HG03565 (cell line): ENCODE measurements at regions not wholly inside any gene's neighbourhood (a gene's known extent, or its start where the extent isn't known, plus 50 kb on each side); places are given as distances from the start of the nearest gene placed in this dataset.
"Not testable (repeated sequence)": the region's sequence is repeated elsewhere in the genome, so short reads cannot be mapped to it uniquely, and the experiment has no call there.

ENCODE experiments used
- ATAC-seq: cut with Tn5 transposase; IDR thresholded peaks from one replicate; pipeline ENCODE4 v1.9.1; 2021; ENCODE audit warnings: mild to moderate bottlenecking, moderate library complexity; ENCODE audit not compliant: unreplicated experiment

DNA sequence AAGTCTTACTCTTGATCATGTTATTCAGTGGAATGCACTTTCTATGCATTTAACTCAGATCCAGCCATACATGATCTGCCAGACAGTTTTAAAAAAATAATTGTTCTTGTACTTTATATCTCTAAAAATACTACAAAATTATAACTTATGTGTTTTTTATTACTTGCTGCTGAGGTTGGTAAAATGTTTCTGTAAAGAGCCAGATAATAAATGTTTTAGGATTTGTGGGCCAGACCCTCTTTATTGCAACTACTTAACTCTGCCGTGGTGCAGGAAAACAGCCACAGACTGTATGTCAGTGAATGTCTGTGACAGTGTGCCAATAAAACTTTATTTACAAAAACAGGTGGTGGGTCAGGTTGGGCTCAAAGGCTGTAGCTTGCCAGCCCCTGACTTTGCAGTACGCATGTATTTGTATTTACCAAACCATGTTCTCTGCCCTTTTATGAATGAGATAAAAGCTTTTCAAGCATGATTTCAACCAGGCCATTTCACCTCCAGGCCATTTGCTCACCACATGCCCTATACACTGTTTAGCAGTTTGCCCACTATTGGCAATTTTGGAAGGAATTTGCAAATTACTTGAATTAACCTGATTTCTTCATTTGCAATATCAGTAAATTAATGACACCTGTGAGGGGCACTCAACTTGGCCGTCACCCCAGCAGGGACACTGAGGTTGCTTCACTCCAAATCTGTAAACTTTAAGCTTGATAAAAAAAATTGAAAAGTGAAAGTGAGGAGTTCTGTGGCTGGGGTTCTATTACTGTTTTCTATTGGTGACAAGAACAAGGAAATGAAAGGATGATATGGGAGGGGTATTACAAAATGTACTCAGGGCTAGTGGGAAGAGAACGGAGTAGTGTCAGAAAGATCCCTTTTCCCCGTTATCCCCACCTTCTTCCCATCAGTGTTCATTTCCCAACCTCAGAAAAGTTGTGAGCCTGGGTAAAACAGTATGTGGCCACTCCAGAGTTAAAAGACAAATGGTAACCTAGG is 133.4 kb downstream of the CEBPB start:
- ATAC-seq, result no peak

DNA sequence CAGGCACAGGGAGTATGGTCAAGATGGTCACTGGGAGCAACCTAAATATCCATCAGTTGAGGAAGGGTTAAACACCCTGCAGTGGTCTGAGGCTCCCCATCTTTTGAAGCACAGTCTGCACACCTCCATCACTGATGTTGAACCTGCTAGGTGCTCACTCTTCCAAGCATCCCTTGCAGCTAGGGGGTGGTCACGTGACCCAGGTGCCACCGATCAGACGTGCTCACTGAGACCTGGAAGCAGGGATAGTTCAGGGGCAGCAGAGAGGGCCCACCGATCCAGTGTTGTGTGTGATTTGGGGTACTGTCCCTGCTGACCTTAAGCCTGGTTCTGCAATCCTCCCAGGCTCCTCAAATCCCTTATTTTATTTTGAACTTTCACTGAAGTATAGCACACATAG is 134.6 kb downstream of the CEBPB start:
- no peak for ATAC-seq

DNA sequence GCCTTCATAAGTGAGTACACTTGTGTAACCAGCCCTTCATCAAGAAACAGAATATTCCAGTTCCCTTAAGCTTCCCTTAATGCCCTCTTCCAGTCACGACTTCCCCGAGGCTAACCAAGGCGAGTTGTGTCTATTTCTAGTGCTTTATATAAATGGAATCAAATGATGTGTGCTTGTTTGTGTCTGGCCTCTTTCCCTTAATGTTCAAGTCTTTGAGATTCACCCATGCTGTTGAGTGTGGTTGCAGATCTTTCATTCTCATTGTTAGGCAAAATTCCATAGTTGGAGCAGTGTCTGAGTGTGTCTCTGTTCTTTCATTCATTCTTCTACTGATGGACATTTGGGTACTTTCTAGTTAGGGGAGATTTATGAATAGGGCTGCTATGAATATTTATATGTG is 135.0 kb downstream of the CEBPB start:
- no peak for ATAC-seq

DNA sequence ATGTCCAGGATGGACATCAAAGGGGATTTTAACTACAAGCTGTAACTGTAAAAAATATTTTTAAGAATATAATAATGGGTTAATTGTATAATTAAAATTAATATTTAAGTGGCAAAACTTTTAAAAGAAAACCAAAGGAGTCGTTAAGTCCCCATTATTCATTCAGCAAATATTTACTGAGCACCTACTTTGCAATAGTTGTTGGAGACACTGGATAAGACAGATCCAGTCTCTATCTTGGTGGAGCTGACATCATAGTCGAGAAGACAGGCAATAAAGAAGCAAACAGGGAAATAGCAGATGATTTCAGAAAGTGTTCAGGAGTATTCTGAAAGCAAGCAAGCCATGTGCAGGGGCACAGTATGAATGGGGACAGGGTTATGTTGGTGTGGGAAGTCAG is 137.0 kb downstream of the CEBPB start:
- ATAC-seq, result no peak

DNA sequence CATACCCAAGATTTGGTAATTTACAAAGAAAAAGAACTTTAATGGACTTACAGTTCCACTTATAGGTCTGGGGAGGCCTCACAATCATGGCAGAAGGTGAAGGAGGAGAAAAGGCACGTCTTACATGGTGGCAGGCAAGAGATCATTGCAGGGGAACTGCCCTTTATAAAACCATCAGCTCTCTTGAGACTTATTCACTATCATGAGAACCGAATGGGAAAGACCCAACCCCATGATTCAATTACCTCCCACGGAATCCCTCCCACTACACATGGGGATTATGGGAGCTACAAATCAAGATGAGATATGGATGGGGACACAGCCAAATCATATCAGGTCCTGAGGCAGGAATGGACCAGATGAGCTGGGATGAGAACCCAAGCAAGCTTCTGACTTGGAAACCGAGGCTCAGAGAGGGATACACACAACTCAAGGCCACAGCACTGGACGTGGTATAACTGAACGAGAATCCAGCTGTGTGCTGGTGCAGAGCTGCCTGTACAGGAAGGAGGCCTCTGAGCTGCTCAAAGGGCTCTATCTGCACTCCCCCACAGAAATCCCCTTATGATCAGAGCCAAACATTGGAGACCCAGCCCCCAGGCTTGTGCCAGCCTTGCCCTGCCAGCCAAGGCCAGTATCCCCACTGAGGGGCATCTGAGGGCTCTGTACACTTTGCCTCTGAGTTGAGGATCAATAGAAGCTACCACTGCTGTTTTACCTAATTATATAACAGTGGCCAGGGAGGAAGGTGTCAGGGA is 137.8 kb downstream of the CEBPB start:
- ATAC-seq, result no peak

DNA sequence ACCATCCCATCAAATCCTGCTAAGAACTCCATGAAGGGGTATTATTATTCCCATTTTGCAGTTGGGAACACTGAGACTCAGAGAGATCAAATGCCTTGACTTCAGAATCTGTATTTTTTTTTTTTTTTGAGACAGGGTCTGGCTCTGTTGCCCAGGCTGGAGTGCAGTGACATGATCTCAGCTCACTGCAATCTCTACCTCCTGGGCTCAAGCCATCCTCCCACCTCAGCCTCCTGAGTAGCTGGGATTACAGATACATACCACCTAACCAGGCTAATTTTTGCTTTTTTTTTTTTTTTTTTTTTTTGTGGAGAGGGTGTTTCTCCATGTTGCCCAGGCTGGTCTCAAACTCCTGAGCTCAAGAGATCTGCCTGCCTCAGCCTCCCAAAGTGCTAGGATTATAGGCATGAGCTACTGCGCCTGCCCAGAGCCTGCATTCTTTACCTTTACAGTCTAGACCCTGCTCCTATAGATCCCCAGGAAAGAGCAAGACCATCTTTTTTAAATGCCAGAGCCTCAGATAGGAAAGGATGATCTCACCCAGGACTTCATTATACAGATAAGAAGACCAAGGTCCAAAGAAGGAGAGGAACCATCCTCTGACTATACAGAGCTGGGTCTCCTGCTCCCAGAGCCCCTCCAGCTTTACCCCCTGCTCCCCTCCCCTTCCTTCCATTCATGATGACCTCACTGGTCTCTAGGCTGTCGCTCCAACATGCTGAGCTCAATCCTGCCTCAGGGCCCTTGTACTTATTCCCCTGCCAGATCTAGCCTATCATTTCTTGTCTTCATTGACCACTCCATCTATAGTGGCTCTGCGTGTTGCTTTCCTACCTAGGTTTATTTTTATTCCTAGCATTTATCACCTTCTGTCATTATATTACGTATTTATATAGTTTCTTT is 138.6 kb downstream of the CEBPB start:
- no peak for ATAC-seq

DNA sequence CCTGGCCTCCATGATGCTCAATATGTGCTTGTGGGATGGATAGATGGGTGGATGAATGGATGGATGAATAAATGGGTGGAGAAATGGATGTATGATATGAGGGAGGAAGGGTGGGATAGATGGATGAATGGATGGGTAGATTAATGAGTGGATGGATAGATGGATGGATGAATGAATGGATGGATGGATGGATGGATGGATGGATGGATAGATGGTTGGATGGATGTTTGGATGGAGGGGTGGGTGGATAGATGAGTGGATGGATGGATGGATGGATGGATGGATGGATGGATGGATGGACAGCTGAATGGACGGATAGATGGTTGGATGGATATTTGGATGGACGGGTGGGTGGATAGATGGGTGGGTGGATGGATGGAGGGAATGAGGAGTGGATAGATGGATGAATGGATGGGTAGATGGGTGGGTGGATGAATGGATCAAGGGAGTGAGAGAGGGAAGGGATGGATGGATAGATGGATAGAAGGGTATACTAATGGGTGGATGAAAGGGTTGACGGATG is 139.4 kb downstream of the CEBPB start:
- no peak for ATAC-seq

DNA sequence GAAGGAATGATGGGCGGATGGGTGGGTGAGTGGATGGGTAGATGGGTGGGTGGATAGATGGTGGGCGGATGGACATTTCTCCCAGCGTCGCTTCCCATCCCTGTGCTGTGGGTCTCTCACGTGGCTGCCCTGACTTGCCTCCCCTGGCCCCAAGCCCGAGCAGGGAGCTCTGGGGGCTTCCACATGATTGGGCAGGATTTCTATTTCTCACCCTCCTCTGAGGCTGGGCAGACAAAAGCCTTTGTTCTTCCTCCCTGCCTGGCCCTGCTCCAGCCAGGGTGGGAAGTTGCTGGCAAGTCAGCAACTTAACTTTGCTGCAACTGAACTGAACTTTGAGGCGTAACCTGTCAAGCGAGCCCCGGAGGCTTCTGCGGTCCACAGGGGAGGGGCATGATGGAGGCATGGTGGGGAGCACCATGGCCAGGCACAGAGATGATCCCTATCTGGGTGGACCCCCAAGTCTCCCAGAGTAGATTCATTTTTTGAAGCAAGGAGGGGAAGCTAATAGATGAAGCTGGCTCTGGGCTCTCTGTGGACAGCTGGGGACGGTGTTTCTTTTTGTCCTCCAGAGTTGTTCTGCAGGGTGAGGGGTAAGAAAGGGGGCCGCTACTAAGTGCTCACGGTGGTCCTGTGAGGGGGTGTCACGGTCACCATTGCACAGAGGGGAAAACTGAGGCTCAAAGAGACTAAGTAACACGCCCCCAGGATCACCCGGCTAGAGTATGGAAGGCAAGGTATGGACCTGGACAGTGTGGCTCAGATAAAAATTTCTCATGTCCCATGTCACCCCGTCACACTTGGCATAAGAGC is 140.1 kb downstream of the CEBPB start:
- ATAC-seq, result no peak

DNA sequence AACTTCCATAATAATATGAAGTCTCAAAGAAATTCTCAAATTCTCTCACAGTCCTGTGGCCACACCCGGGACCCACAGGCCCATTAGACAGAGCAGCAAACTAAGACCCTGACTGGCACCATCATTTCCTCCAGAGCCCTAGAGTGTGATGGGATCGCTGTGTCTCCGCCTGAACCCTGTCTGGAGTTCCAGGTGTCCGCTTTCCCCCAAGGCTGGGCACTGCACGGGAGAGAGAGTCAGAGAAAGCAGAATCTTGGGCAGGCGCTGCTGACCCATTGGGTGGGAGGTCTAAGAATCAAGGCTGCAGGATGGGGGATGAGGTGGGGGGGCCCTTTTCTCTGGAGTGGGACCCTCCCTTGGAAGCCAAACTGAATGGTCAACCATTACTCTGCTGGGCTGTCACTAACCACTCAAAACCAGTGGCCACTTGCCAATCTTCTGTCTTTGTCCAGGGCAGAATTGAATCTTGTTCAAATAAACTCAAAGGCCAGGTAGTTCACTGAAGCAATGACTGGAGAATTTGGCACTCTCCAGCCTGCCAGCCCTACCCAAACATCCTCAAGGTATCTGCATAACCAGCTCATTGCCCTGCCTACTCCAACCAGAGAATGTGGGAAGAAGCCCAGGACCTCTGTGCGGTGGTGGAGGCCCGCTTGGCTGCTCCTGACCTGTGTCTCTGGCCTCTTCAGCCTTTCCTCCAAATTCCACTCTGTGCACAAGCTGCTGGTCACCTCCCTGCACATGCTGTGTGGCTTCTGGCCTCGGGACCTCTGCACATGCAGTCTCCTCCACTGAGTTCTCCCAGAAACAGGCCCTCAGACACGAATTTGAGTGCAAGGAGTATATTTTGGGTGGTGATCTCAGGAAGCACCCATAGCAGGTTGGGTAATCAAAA is 141.1 kb downstream of the CEBPB start:
- no peak for ATAC-seq

DNA sequence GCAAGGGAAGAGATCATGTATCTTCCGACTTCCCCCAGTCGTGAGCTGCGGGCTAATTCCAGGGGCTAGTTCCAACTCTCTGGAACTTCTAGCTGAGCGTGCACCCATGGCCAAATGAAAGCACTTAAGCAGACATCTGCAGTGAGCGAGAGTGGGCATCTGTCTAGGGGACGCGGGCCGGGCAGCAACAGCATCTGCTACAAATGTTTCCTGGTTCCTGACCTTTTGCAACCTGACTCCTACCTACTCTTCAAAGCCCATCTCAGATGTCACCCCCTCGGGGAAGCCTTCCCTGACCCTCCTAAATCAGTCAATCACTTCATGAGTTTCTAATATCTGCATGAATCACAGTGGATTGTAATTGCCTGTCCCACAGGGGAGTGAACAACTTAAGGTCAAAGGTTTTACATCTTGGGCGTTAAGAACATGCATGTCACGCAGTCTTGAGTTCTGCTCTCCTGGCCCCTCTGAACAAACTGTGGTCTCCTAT is 141.9 kb downstream of the CEBPB start:
- no peak for ATAC-seq

DNA sequence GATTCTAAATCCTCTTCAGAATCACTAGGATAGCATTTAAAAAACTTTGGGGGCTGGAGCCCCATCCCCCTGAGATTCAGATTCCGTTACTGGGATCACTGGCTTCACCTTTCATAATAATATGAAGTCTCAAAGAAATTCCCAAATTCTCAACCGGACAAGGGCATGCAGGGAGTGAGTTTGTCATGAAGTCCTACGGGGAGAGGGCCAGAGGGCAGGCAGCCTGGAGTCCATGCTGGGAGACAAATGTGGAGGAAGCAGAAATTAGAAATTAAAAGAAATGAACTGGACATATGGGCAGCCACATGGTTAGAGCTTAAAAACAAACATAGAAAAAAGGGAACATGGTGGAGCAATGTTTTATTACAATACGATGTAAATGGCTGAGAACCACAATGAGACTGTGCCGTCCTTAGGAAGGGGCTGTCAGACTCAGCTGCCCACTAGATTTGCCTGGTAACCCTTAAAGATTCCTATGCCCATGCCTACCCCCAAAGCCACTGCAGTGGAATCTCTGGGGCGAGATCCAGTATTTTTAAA is 142.6 kb downstream of the CEBPB start:
- no peak for ATAC-seq

DNA sequence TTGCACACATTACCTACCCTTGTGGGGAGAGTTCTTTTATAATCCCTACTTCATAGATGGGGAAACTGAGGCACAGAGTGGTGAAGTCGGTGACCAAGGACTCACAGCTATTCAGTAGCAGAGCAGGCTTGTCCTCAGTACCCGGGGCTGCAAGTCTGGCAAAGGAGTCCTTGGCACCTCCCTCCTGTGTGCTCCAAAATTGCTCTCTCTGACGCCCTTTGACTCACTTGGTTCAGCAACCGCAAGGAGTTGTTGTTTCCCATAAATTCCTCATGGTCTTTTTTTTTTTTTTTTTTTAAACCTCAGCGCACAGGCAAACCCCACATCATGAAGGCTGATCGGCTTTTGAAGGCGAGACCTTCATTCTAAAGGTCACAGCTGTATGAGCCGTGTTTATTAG is 143.2 kb downstream of the CEBPB start:
- ATAC-seq, result no peak

DNA sequence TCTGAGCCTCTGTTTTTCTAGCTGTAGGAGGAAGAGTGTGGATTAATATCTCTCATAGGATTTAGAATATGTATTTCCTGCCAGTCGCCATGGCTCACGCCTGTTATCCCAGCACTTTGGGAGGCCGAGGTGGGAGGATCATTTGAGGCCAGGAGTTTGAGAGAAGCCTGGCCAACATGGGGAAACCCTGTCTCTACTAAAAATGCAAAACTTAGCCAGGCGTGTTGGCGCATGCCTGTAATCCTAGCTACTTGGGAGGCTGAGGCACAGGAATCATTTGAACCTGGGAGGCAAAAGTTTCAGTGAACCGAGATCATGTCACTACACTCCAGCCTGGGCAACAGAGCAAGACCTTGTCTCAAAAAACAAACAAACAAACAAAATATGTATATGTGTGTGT is 143.9 kb downstream of the CEBPB start:
- ATAC-seq, result not testable (repeated sequence)

DNA sequence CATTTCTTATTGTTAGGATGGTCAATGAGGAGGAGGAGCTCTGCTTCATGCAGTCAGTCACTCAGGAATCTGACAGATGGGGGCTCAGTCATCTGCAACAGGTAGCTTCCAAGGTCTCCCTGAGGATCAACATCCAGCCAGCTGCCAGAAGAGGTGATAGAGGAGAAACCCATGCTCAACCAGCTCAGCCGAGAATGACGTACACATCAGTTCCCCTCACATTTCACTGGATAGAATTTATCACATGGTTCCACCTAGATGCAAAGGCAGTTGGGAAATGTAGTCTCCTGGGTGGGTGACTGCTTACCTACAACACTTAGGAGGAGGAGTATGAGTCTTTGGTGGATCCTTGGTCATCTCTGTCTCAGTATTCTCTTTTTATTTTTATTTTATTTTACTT is 144.5 kb downstream of the CEBPB start:
- ATAC-seq, result no peak

DNA sequence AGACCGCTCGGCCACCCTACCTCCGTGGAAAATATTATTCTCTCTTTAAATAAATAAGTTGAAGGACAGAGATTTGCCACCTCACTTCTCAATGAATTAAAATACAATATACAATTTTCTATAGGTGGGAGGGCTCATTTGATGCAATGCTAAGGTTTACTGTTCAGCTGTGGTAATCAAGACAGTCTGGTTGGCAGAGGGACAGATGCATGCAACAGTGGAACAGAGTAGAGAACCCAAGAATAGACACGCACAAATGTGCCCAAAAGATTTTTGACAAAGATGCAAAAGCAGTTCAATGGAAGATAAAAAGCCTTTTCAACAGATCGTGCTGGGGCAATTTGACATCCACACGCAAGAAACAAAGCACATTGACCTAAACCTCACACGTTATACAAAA is 145.2 kb downstream of the CEBPB start:
- no peak for ATAC-seq

DNA sequence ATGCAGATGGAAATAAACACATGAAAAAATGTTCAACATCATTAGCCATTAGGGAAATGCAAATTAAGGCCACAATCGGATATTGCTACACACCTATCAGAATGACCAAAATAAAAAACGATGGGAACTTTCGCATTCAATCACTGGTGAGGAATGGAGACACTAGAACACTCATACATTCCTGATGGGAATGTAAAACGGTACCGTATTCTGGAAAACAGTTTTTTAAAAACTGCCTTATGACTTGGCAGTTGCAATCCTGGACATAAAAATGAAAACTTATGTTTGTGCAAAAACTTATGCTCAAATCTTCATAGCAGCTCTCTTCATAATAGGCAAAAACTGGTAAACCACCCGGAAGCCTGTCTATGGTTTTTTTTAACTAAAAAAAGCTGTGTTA is 146.0 kb downstream of the CEBPB start:
- ATAC-seq, result no peak

DNA sequence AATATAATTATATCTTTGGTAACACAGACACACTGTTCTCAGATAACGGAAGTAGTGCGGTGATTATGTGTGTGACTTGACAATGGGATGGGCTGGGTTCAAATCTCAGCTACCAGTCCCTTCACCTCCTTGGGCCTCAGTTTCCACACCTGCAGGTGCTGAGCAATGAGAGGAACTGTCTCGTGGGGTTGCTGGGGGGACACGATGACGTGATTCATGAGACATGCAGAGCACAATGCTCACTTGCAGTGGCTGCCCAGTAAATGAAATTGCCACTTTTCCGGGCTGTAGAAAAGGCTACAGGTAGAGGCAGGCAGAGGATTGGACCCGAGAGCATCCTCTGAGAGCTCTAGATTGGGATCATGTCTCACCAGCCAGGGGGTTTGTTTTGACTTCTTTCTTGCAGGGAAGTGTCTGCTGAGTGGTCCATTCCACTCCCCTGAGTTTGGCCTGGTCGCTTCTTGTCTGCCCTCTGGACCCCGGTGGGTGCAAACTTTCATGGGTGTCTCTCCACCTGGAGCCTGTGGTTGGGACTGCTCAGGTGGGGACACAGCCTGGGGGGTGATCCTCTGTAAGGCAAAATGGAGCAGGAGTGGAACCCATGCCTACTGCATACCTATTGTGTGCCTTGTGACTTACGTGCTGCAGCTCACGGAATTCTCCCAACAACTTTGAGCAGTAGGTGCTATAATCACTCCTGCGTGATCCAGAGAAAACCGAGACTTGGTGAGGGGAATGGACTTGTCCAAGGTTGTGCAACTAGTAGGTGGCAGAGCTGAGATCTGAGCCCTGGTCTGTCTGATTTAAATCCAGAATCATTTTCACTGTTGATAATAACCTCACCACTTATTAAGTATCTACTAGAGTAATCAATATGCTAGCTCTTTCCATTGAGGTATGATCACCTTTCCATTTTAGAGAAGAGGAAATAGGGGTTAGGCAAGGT is 147.2 kb downstream of the CEBPB start:
- no peak for ATAC-seq
